ENCODE measurements at regions not wholly inside any gene's neighbourhood (a gene's known extent, or its start where the extent isn't known, plus 50 kb on each side); places are given as distances from the start of the nearest gene placed in this dataset.

- TF ChIP-seq MGA (IDR thresholded peaks at IDR 0.05) = no peak
- TF ChIP-seq TAF1 (IDR thresholded peaks at IDR 0.05; ENCODE audit: control insufficient read depth, extremely low read depth, insufficient read depth, low read length, severe bottlenecking) = no peak
- no peak for TF ChIP-seq POLR2G (IDR thresholded peaks at IDR 0.05; ENCODE audit: low read depth, low read length)
- no peak for TF ChIP-seq CREM (IDR thresholded peaks at IDR 0.05; ENCODE audit: low read depth)
- TF ChIP-seq MXD1 (CRISPR knock-in tag; IDR thresholded peaks at IDR 0.05; ENCODE audit: borderline replicate concordance, poor library complexity, severe bottlenecking) = no peak
Measured at GRCh38 chr1:239763850-239764249, 327.8 kb upstream of the FMN2 start (continued).

Data from K562 (cell line).